HEK293 (cell line): ENCODE measurements at regions not wholly inside any gene's neighbourhood (a gene's known extent, or its start where the extent isn't known, plus 50 kb on each side); places are given as distances from the start of the nearest gene placed in this dataset.

Experiments used
- CTCF ChIA-PET: fragments of 350-600 bp; formaldehyde crosslinking; extraction: SDS; loops from one replicate; lab custom pipeline; 2021; ENCODE audit warnings: antibody characterized with exemption; lab: Yijun Ruan, JAX
- POLR2A ChIA-PET: fragments of 300-600 bp; formaldehyde crosslinking; extraction: SDS; loops from one replicate; lab custom pipeline; 2020; ENCODE audit warnings: antibody characterized with exemption, inconsistent platforms; lab: Yijun Ruan, JAX
- H3K27ac ChIP-seq: fragments of 200-500 bp; sonication (Bioruptor generic); 2 replicates; pipeline ENCODE4 v1.5.1; 2014; ENCODE audit warnings: low read depth, low read length, control low read depth, inconsistent platforms; ENCODE audit errors: extremely low read depth
- H3K36me3 ChIP-seq, 2 experiments: fragments of 200-500 bp in 1 of 2; sonication (Bioruptor generic) in 1 of 2; 1 replicate in 1 of 2; 2 replicates in 1 of 2; pipeline ENCODE4 v1.5.1; 2014 to 2017; ENCODE audit warnings: inconsistent platforms in 2 of 2, low read length in 2 of 2; ENCODE audit not compliant: control insufficient read depth in 2 of 2, insufficient read depth in 1 of 2
- H3K4me1 ChIP-seq: fragments of 200-500 bp; sonication (Bioruptor generic); 2 replicates; pipeline ENCODE4 v1.5.1; 2014; ENCODE audit warnings: mild to moderate bottlenecking, low read length, inconsistent platforms; ENCODE audit not compliant: control insufficient read depth, insufficient read depth
- H3K4me3 ChIP-seq: 2 replicates; pipeline ENCODE4 v1.5.1; 2011; ENCODE audit warnings: low read depth, mild to moderate bottlenecking, control low read depth, low read length, moderate library complexity
- H3K9me3 ChIP-seq: fragments of 200-500 bp; sonication (Bioruptor generic); 2 replicates; pipeline ENCODE4 v1.5.1; 2014; ENCODE audit warnings: low read depth, low read length, inconsistent platforms; ENCODE audit not compliant: control insufficient read depth, insufficient read depth
- ELK4 ChIP-seq: IDR thresholded peaks from 2 replicates; pipeline ENCODE4 v1.6.1; 2011; ENCODE audit warnings: mild to moderate bottlenecking, low read depth, low read length, borderline replicate concordance
- GLI4 ChIP-seq: fragments of 450-650 bp; formaldehyde crosslinking; IDR thresholded peaks from 2 replicates; pipeline ENCODE4 v1.5.1; 2016; ENCODE audit warnings: missing biosample characterization, missing genetic modification characterization
- IKZF3 ChIP-seq: fragments of 450-650 bp; IDR thresholded peaks from 2 replicates; pipeline ENCODE4 v1.5.0; 2018; ENCODE audit warnings: missing biosample characterization, mild to moderate bottlenecking, missing genetic modification characterization, moderate library complexity
- YY1 ChIP-seq: fragments of 450-650 bp; formaldehyde crosslinking; IDR thresholded peaks from 2 replicates; pipeline ENCODE4 v1.5.1; 2018; ENCODE audit warnings: missing biosample characterization, missing genetic modification characterization
- ZBTB21 ChIP-seq: fragments of 450-650 bp; formaldehyde crosslinking; IDR thresholded peaks from 2 replicates; pipeline ENCODE4 v1.5.1; 2017; ENCODE audit warnings: missing biosample characterization, missing genetic modification characterization
- ZEB2 ChIP-seq: fragments of 450-650 bp; formaldehyde crosslinking; IDR thresholded peaks from 2 replicates; pipeline ENCODE4 v1.5.1; 2016; ENCODE audit warnings: missing biosample characterization, missing genetic modification characterization
- ZFP3 ChIP-seq: fragments of 450-650 bp; formaldehyde crosslinking; IDR thresholded peaks from 2 replicates; pipeline ENCODE4 v1.5.1; 2016; ENCODE audit warnings: low read depth, missing biosample characterization, missing genetic modification characterization
- ZNF121 ChIP-seq: fragments of 450-650 bp; formaldehyde crosslinking; IDR thresholded peaks from 2 replicates; pipeline ENCODE4 v1.5.1; 2016; ENCODE audit warnings: missing biosample characterization, missing genetic modification characterization
- ZNF16 ChIP-seq: fragments of 450-650 bp; formaldehyde crosslinking; IDR thresholded peaks from 2 replicates; pipeline ENCODE4 v1.5.1; 2016; ENCODE audit warnings: low read depth, missing biosample characterization, missing genetic modification characterization
- ZNF174 ChIP-seq: fragments of 450-650 bp; formaldehyde crosslinking; IDR thresholded peaks from 2 replicates; pipeline ENCODE4 v1.5.0; 2017; ENCODE audit warnings: missing biosample characterization, mild to moderate bottlenecking, missing genetic modification characterization
- ZNF18 ChIP-seq: fragments of 450-650 bp; formaldehyde crosslinking; IDR thresholded peaks from 2 replicates; pipeline ENCODE4 v1.5.1; 2016; ENCODE audit warnings: missing biosample characterization, missing genetic modification characterization
- ZNF2 ChIP-seq: fragments of 450-650 bp; formaldehyde crosslinking; IDR thresholded peaks from 2 replicates; pipeline ENCODE4 v1.5.1; 2016; ENCODE audit warnings: missing biosample characterization, missing genetic modification characterization
- ZNF266 ChIP-seq: fragments of 450-650 bp; formaldehyde crosslinking; IDR thresholded peaks from 2 replicates; pipeline ENCODE4 v1.5.1; 2016; ENCODE audit warnings: missing biosample characterization, missing genetic modification characterization, low read depth
- ZNF311 ChIP-seq: fragments of 450-650 bp; formaldehyde crosslinking; IDR thresholded peaks from 2 replicates; pipeline ENCODE4 v1.5.1; 2017; ENCODE audit warnings: missing biosample characterization, missing genetic modification characterization, borderline replicate concordance
- ZNF394 ChIP-seq: fragments of 450-650 bp; formaldehyde crosslinking; IDR thresholded peaks from 2 replicates; pipeline ENCODE4 v1.5.1; 2016; ENCODE audit warnings: missing biosample characterization, missing genetic modification characterization, mild to moderate bottlenecking, moderate library complexity, borderline replicate concordance
- ZNF404 ChIP-seq: fragments of 450-650 bp; formaldehyde crosslinking; IDR thresholded peaks from 2 replicates; pipeline ENCODE4 v1.5.1; 2017; ENCODE audit warnings: missing biosample characterization, missing genetic modification characterization
- ZNF423 ChIP-seq: fragments of 450-650 bp; formaldehyde crosslinking; IDR thresholded peaks from 2 replicates; pipeline ENCODE4 v1.5.1; 2016; ENCODE audit warnings: missing biosample characterization, missing genetic modification characterization
- ZNF426 ChIP-seq: fragments of 450-650 bp; formaldehyde crosslinking; IDR thresholded peaks from 2 replicates; pipeline ENCODE4 v1.5.1; 2017; ENCODE audit warnings: missing biosample characterization, missing genetic modification characterization, mild to moderate bottlenecking, inconsistent platforms, moderate library complexity
- ZNF521 ChIP-seq: fragments of 450-650 bp; formaldehyde crosslinking; IDR thresholded peaks from 2 replicates; pipeline ENCODE4 v1.5.1; 2017; ENCODE audit warnings: missing biosample characterization, mild to moderate bottlenecking, missing genetic modification characterization
- ZNF544 ChIP-seq: fragments of 450-650 bp; formaldehyde crosslinking; IDR thresholded peaks from 2 replicates; pipeline ENCODE4 v1.5.0; 2017; ENCODE audit warnings: missing biosample characterization, missing genetic modification characterization
- ZNF560 ChIP-seq: fragments of 450-650 bp; formaldehyde crosslinking; IDR thresholded peaks from 2 replicates; pipeline ENCODE4 v1.5.1; 2017; ENCODE audit warnings: missing biosample characterization, missing genetic modification characterization, borderline replicate concordance
- ZNF571 ChIP-seq: fragments of 450-650 bp; formaldehyde crosslinking; IDR thresholded peaks from 2 replicates; pipeline ENCODE4 v1.5.0; 2017; ENCODE audit warnings: missing biosample characterization, missing genetic modification characterization
- ZNF624 ChIP-seq: fragments of 450-650 bp; formaldehyde crosslinking; IDR thresholded peaks from 2 replicates; pipeline ENCODE4 v1.5.1; 2017; ENCODE audit warnings: missing biosample characterization, missing genetic modification characterization
- ZSCAN23 ChIP-seq: fragments of 450-650 bp; formaldehyde crosslinking; IDR thresholded peaks from 2 replicates; pipeline ENCODE4 v1.5.1; 2016; ENCODE audit warnings: missing biosample characterization, missing genetic modification characterization
- ZSCAN5A ChIP-seq: fragments of 450-650 bp; formaldehyde crosslinking; IDR thresholded peaks from 2 replicates; pipeline ENCODE4 v1.5.1; 2016; ENCODE audit warnings: missing biosample characterization, missing genetic modification characterization
- ZXDB ChIP-seq: fragments of 450-650 bp; formaldehyde crosslinking; IDR thresholded peaks from 2 replicates; pipeline ENCODE4 v1.5.1; 2016; ENCODE audit warnings: missing biosample characterization, missing genetic modification characterization
- TF ChIP-seq, protein P1 (sequence below): fragments of 450-650 bp; formaldehyde crosslinking; IDR thresholded peaks from 2 replicates; pipeline ENCODE4 v1.5.0; 2017; ENCODE audit warnings: missing biosample characterization, missing genetic modification characterization, borderline replicate concordance
- TF ChIP-seq, protein P2 (sequence below): fragments of 450-650 bp; formaldehyde crosslinking; IDR thresholded peaks from 2 replicates; pipeline ENCODE4 v1.5.1; 2017; ENCODE audit warnings: missing biosample characterization, missing genetic modification characterization

- H3K4me3 ChIP-seq, result no peak overlapping the region
- no peak overlapping the region for H3K27ac ChIP-seq
- ChIA-PET CTCF (interaction anchor here (1.4 kb wide), 1 partner anchor 136 kb away, joined by 6 read pairs; no protein-coding TSS in a partner anchor), POLR2A (no interaction called here)
- H3K9me3 ChIP-seq, result no peaks in the 10 kb centered on the region
- no peaks in the 10 kb centered on the region for H3K36me3 ChIP-seq
- no peaks in the 10 kb centered on the region for H3K4me1 ChIP-seq
- TF ChIP-seq ZFP3 (tag by site-specific recombination) (no peak), ZSCAN5A (tag by site-specific recombination) (no peak), ZSCAN23 (no peak), ZNF404 (no peak), ZNF16 (tag by site-specific recombination) (no peak), ZNF423 (tag by site-specific recombination) (no peak), ZNF311 (tag by site-specific recombination) (no peak), ZNF560 (tag by site-specific recombination) (no peak), ELK4 (no peak), ZNF266 (tag by site-specific recombination) (no peak), ZNF121 (tag by site-specific recombination) (no peak), ZNF624 (no peak), ZNF394 (tag by site-specific recombination) (no peak), ZNF18 (tag by site-specific recombination) (no peak), YY1 (tag by site-specific recombination) (no peak), ZEB2 (tag by site-specific recombination) (no peak), ZNF571 (tag by site-specific recombination) (no peak), ZXDB (tag by site-specific recombination) (no peak), ZNF174 (no peak)
- TF ChIP-seq, protein P1, sequence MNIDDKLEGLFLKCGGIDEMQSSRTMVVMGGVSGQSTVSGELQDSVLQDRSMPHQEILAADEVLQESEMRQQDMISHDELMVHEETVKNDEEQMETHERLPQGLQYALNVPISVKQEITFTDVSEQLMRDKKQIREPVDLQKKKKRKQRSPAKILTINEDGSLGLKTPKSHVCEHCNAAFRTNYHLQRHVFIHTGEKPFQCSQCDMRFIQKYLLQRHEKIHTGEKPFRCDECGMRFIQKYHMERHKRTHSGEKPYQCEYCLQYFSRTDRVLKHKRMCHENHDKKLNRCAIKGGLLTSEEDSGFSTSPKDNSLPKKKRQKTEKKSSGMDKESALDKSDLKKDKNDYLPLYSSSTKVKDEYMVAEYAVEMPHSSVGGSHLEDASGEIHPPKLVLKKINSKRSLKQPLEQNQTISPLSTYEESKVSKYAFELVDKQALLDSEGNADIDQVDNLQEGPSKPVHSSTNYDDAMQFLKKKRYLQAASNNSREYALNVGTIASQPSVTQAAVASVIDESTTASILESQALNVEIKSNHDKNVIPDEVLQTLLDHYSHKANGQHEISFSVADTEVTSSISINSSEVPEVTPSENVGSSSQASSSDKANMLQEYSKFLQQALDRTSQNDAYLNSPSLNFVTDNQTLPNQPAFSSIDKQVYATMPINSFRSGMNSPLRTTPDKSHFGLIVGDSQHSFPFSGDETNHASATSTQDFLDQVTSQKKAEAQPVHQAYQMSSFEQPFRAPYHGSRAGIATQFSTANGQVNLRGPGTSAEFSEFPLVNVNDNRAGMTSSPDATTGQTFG (tag by site-specific recombination), result no peak
Observed at GRCh38 chr6:45786355-45786781, 229.3 kb downstream of the CLIC5 start.

DNA sequence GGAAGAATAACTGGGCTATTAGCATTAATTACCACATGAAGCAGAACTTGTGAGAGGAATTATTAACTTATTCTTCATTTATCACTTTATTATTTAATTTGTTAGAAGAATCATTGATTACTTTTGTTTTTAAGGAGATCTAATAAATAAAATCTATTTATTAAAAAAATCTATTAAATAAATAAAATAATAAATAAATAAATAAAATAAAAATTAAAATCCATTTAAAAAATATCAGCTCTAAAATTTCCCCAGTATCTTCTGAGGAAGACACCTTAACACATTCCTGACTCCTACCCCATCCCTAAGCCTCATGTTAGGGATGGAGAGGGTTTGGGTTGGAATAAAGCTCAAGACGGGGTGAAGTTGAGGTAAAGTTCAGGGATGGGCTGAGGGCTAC, 231.4 kb downstream of the CLIC5 start:
- no peak overlapping the region for H3K27ac ChIP-seq
- H3K4me3 ChIP-seq, result no peak overlapping the region
- no peaks in the 10 kb centered on the region for H3K4me1 ChIP-seq
- ChIA-PET POLR2A (interaction anchor here (1.1 kb wide), 1 partner anchor 359 kb away, joined by 4 read pairs; no protein-coding TSS in a partner anchor), CTCF (no interaction called here)
- no peaks in the 10 kb centered on the region for H3K9me3 ChIP-seq
- no peaks in the 10 kb centered on the region for H3K36me3 ChIP-seq
- TF ChIP-seq ZNF544 (tag by site-specific recombination) (no peak), IKZF3 (no peak), ZBTB21 (no peak), GLI4 (tag by site-specific recombination) (no peak), ZNF2 (tag by site-specific recombination) (no peak), ZNF426 (tag by site-specific recombination) (no peak), ZNF266 (tag by site-specific recombination) (no peak), ZNF521 (no peak)
- TF ChIP-seq, protein P2, sequence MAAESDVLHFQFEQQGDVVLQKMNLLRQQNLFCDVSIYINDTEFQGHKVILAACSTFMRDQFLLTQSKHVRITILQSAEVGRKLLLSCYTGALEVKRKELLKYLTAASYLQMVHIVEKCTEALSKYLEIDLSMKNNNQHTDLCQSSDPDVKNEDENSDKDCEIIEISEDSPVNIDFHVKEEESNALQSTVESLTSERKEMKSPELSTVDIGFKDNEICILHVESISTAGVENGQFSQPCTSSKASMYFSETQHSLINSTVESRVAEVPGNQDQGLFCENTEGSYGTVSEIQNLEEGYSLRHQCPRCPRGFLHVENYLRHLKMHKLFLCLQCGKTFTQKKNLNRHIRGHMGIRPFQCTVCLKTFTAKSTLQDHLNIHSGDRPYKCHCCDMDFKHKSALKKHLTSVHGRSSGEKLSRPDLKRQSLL (tag by site-specific recombination), result no peak
